K562 (cell line): ENCODE measurements at regions not wholly inside any gene's neighbourhood (a gene's known extent, or its start where the extent isn't known, plus 50 kb on each side); places are given as distances from the start of the nearest gene placed in this dataset.

Source experiments
- ATAC-seq: fragments of 200-7000 bp; cut with Tn5 transposase; 3 replicates; pipeline ENCODE4 v1.9.1; 2020; ENCODE audit warnings: moderate library complexity
- BruUV-seq: library from RNA; stranded (reverse); fragments of 400-500 nt; replicated peaks from 2 replicates; lab custom pipeline; 2021; lab: Mats Ljungman, UMichigan
- CTCF ChIA-PET: fragments of 300-600 bp; formaldehyde crosslinking; extraction: SDS; loops from one replicate; lab custom pipeline; 2021; ENCODE audit warnings: low intra/inter-chr PET ratio; lab: Yijun Ruan, JAX
- POLR2A ChIA-PET: fragments of 300-600, 350-650 bp; sonication (Branson Sonifier 250); formaldehyde crosslinking; extraction: SDS; loops from one replicate; lab custom pipeline; 2021; ENCODE audit warnings: antibody characterized with exemption, inconsistent platforms; lab: Yijun Ruan, JAX
- DNase-seq, 4 experiments: peaks; one replicate each; pipeline versions ENCODE4 v3.0.0 to v3.0.0-alpha.2; 2011 to 2018; ENCODE audit warnings: low spot score in 3 of 4, mixed read lengths in 3 of 4; ENCODE audit errors: extremely low read depth in 1 of 4
- FAIRE-seq: peaks from 2 replicates; lab custom pipeline; 2011; peaks lifted over from hg19 to GRCh38; lab: Jason Lieb, UNC
- H2AFZ ChIP-seq: 2 replicates; pipeline ENCODE4 v1.6.0; 2011; ENCODE audit warnings: low read depth, low read length, control low read depth, inconsistent platforms
- H3K27ac ChIP-seq: fragments of 200-600 bp; 3 replicates; pipeline ENCODE4 v1.8.0; 2011; ENCODE audit warnings: low read depth, mild to moderate bottlenecking, control low read depth, inconsistent platforms, low read length, moderate library complexity, mixed read lengths; ENCODE audit errors: extremely low read depth
- H3K27me3 ChIP-seq, 2 experiments: fragments of 300-600 bp in 1 of 2; 2 replicates in 1 of 2; 3 replicates in 1 of 2; pipeline versions ENCODE4 v1.6.0 to v1.8.0; 2011; ENCODE audit warnings: inconsistent platforms in 2 of 2, low read length in 2 of 2, mild to moderate bottlenecking in 1 of 2, mixed read lengths in 1 of 2, moderate library complexity in 1 of 2; ENCODE audit not compliant: control insufficient read depth in 2 of 2, insufficient read depth in 2 of 2
- H3K36me3 ChIP-seq: fragments of 300-600 bp; 3 replicates; pipeline ENCODE4 v1.8.0; 2011; ENCODE audit warnings: mild to moderate bottlenecking, low read length, inconsistent platforms; ENCODE audit not compliant: control insufficient read depth, insufficient read depth
- H3K4me1 ChIP-seq, 2 experiments: fragments of 200-600 bp in 1 of 2; replicated peaks in 1 of 2; 2 replicates in 1 of 2; 3 replicates in 1 of 2; pipeline versions ENCODE4 v1.5.1 to v1.8.0; 2011; ENCODE audit warnings: inconsistent platforms in 2 of 2, low read length in 2 of 2, mild to moderate bottlenecking in 1 of 2, mixed read lengths in 1 of 2, moderate library complexity in 1 of 2; ENCODE audit not compliant: control insufficient read depth in 2 of 2, insufficient read depth in 2 of 2
- H3K4me2 ChIP-seq: 2 replicates; pipeline ENCODE4 v1.6.1; 2011; ENCODE audit warnings: low read length, control low read depth, inconsistent platforms, mixed read lengths; ENCODE audit not compliant: insufficient read depth
- H3K4me3 ChIP-seq: fragments of 200-600 bp; sonication (generic), shearing (Covaris generic); 2 replicates; pipeline ENCODE4 v1.5.1; 2016; ENCODE audit warnings: control low read depth, inconsistent platforms
- H3K79me2 ChIP-seq: fragments of 200-600 bp; 3 replicates; pipeline ENCODE4 v1.8.0; 2011; ENCODE audit warnings: low read length, inconsistent platforms; ENCODE audit not compliant: control insufficient read depth, insufficient read depth
- H3K9ac ChIP-seq, 2 experiments: 2 replicates each; pipeline versions ENCODE4 v1.6.0 to v1.6.1; 2011; ENCODE audit warnings: low read depth in 2 of 2, low read length in 2 of 2, control low read depth in 1 of 2, inconsistent platforms in 1 of 2, mild to moderate bottlenecking in 1 of 2, mixed read lengths in 1 of 2; ENCODE audit not compliant: insufficient read depth in 1 of 2
- H3K9me1 ChIP-seq: one replicate; pipeline ENCODE4 v1.6.0; 2011; ENCODE audit warnings: inconsistent platforms, mild to moderate bottlenecking, low read length, moderate library complexity; ENCODE audit not compliant: control insufficient read depth, insufficient read depth
- H3K9me3 ChIP-seq: replicated peaks from 2 replicates; pipeline ENCODE4 v1.5.1; 2011; ENCODE audit warnings: low read depth, low read length, inconsistent platforms; ENCODE audit not compliant: control insufficient read depth, insufficient read depth
- H4K20me1 ChIP-seq: replicated peaks from 2 replicates; pipeline ENCODE4 v1.6.1; 2011; ENCODE audit warnings: low read length, inconsistent platforms, mixed read lengths; ENCODE audit not compliant: control insufficient read depth, insufficient read depth
- ERF ChIP-seq: fragments of 450-650 bp; formaldehyde crosslinking; IDR thresholded peaks from 2 replicates; pipeline ENCODE4 v1.4.0; 2020; ENCODE audit warnings: mild to moderate bottlenecking, mixed read lengths
- GTF2A2 ChIP-seq: IDR thresholded peaks from 2 replicates; pipeline ENCODE4 v1.6.1; 2016; ENCODE audit warnings: mild to moderate bottlenecking, missing genetic modification characterization, missing compliant biosample characterization
- HES1 ChIP-seq: fragments of 450-650 bp; IDR thresholded peaks from 2 replicates; pipeline ENCODE4 v1.6.1; 2016; ENCODE audit warnings: low read depth, mild to moderate bottlenecking, moderate library complexity
- NCOA2 ChIP-seq, 2 experiments: fragments of 450-650 bp; IDR thresholded peaks; 2 replicates each; pipeline ENCODE4 v1.6.1; 2018; ENCODE audit warnings: mild to moderate bottlenecking in 2 of 2, moderate library complexity in 1 of 2; ENCODE audit not compliant: partially characterized antibody in 2 of 2
- POLR2H ChIP-seq: IDR thresholded peaks from 2 replicates; pipeline ENCODE4 v1.6.1; 2016; ENCODE audit warnings: missing genetic modification characterization, low read depth, mild to moderate bottlenecking, control low read depth, missing compliant biosample characterization, moderate library complexity
- SNAPC5 ChIP-seq: fragments of 250-450 bp; sonication (Bioruptor Pico); IDR thresholded peaks from 2 replicates; pipeline ENCODE4 v1.8.0; 2021; ENCODE audit warnings: moderate library complexity, mild to moderate bottlenecking, inconsistent platforms
- ZNF232 ChIP-seq: sonication (generic); formaldehyde crosslinking; IDR thresholded peaks from 2 replicates; pipeline ENCODE4 v1.8.0; 2022; ENCODE audit warnings: mild to moderate bottlenecking, missing genetic modification reagents
- ZNF277 ChIP-seq: fragments of 250-450 bp; sonication (Bioruptor Pico); IDR thresholded peaks from 2 replicates; pipeline ENCODE4 v1.8.0; 2022; ENCODE audit warnings: inconsistent platforms, mild to moderate bottlenecking, moderate library complexity, borderline replicate concordance
- WGBS: fragments of 100-300 bp; shearing (Covaris generic); methylation state at CpG from one replicate; pipeline ENCODE4 v1.1.6; 2016; ENCODE audit warnings: low coverage, mixed read lengths; ENCODE audit not compliant: insufficient coverage; ENCODE audit errors: missing lambda C conversion rate; 5-methylcytosine and 5-hydroxymethylcytosine counted together
- in situ Hi-C: fragments of 300-500 bp; cut with MboI; formaldehyde crosslinking; loops from 4 replicates; pipeline ENCODE4 v1.15.0; 2018; ENCODE audit warnings: inconsistent platforms, mixed read lengths
- intact Hi-C: fragments of 100-400 bp; cut with micrococcal nuclease; formaldehyde crosslinking; loops from 2 replicates; pipeline ENCODE4 v1.14.2; 2022

GRCh38 chr6:56383160-56383559, 135.8 kb upstream of the COL21A1 start:
- BruUV-seq: no TSS peak
- H3K4me1 ChIP-seq: no peaks in the 10 kb centered on the region; a peak in 1 of 5 replicates
- no peak overlapping the region for H3K9ac ChIP-seq
- CTCF ChIA-PET: no interaction called here
- no peak overlapping the region for H3K4me3 ChIP-seq
- no peaks in the 10 kb centered on the region for H3K79me2 ChIP-seq
- H3K9me3 ChIP-seq: no peaks in the 10 kb centered on the region
- 0% methylated on average over 1 of the region's 1 CpG for WGBS
- FAIRE-seq (no peak), DNase-seq (no peak), ATAC-seq (no peak)
- no peaks in the 10 kb centered on the region for H4K20me1 ChIP-seq
- H3K27ac ChIP-seq: no peak overlapping the region
- H3K36me3 ChIP-seq: no peaks in the 10 kb centered on the region
- intact Hi-C loops: no loop called here
- no peaks in the 10 kb centered on the region for H3K27me3 ChIP-seq
- no peak overlapping the region for H2AFZ ChIP-seq
- in situ Hi-C loops: no loop called here
- H3K4me2 ChIP-seq: no peak overlapping the region
- TF ChIP-seq ZNF232 (no peak), POLR2H (tag) (no peak), ERF (CRISPR knock-in tag) (no peak), HES1 (no peak), NCOA2 (IDR thresholded peaks at IDR 0.05; ENCODE audit: partially characterized antibody in 2 of 2) (no peak), ZNF277 (CRISPR knock-in tag) (no peak), SNAPC5 (CRISPR knock-in tag) (no peak), GTF2A2 (no peak)
- H3K9me1 ChIP-seq: no peaks in the 10 kb centered on the region
- POLR2A ChIA-PET: no interaction called here
